ENCODE measurements at regions not wholly inside any gene's neighbourhood (a gene's known extent, or its start where the extent isn't known, plus 50 kb on each side); places are given as distances from the start of the nearest gene placed in this dataset.

DNA sequence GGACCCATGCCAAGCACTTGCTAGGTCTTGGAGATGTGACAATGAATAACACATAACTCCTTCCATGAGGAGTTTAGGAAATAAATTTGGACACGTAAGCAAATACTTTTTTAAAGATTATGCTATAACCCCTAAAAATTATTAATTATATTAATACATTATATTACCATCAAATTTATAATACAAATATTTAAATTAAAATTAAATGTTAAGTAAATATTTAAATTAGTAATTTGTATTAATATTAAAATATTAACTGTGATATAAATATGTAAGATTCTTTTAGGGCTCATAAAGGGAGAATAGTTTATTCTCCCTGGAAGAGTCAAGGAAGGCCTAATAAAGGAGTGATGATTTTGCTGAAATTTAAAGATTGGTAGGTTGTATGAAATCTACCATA, 121.1 kb downstream of the RAP2A start:
- TF ChIP-seq CTCF (conservative IDR thresholded peaks at IDR 0.05; ENCODE audit: low read depth, low read length): no peak
- no peak for TF ChIP-seq MXI1 (IDR thresholded peaks at IDR 0.05; ENCODE audit: borderline replicate concordance, low read depth, low read length)
- TF ChIP-seq POLR2A (IDR thresholded peaks at IDR 0.05; ENCODE audit: low read depth, low read length): no peak
- TF ChIP-seq, protein P1, sequence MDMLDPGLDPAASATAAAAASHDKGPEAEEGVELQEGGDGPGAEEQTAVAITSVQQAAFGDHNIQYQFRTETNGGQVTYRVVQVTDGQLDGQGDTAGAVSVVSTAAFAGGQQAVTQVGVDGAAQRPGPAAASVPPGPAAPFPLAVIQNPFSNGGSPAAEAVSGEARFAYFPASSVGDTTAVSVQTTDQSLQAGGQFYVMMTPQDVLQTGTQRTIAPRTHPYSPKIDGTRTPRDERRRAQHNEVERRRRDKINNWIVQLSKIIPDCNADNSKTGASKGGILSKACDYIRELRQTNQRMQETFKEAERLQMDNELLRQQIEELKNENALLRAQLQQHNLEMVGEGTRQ (IDR thresholded peaks at IDR 0.05; ENCODE audit: low read depth, low read length): no peak
- TF ChIP-seq NFE2L2 (IDR thresholded peaks at IDR 0.05; ENCODE audit: low read depth, low read length): no peak
- no peak for TF ChIP-seq RFX5 (IDR thresholded peaks at IDR 0.05; ENCODE audit: low read depth, low read length)
- no peak for TF ChIP-seq CEBPB (IDR thresholded peaks at IDR 0.05; ENCODE audit: low read depth, low read length)
